WTC11 (cell line): ENCODE measurements at regions not wholly inside any gene's neighbourhood (a gene's known extent, or its start where the extent isn't known, plus 50 kb on each side); places are given as distances from the start of the nearest gene placed in this dataset.

Experiments
- ATF3 ChIP-seq: sonication (generic); formaldehyde crosslinking; conservative IDR thresholded peaks from 2 replicates; pipeline ENCODE4 v1.8.1; 2022; ENCODE audit warnings: mild to moderate bottlenecking, missing genetic modification reagents
- CREB1 ChIP-seq: sonication (generic); formaldehyde crosslinking; IDR thresholded peaks from 2 replicates; pipeline ENCODE4 v1.8.0; 2023; ENCODE audit warnings: mild to moderate bottlenecking, missing genetic modification reagents
- CTCF ChIP-seq: fragments of 200-600 bp; IDR thresholded peaks from 2 replicates; pipeline ENCODE4 v1.8.0; 2022; ENCODE audit warnings: antibody characterized with exemption
- ELF4 ChIP-seq: sonication (generic); formaldehyde crosslinking; IDR thresholded peaks from 2 replicates; pipeline ENCODE4 v1.8.1; 2022; ENCODE audit warnings: low read depth, mild to moderate bottlenecking, moderate library complexity, missing genetic modification reagents
- OVOL2 ChIP-seq: fragments of 250-450 bp; sonication (Bioruptor Pico); IDR thresholded peaks from 2 replicates; pipeline ENCODE4 v1.9.0; 2021; ENCODE audit warnings: mild to moderate bottlenecking, borderline replicate concordance
- SOX15 ChIP-seq: fragments of 250-450 bp; sonication (Bioruptor Pico); IDR thresholded peaks from 2 replicates; pipeline ENCODE4 v1.9.0; 2021; ENCODE audit warnings: mild to moderate bottlenecking
- SP1 ChIP-seq: sonication (generic); formaldehyde crosslinking; conservative IDR thresholded peaks from 2 replicates; pipeline ENCODE4 v1.8.1; 2022; ENCODE audit warnings: missing genetic modification reagents
- USF2 ChIP-seq: sonication (generic); formaldehyde crosslinking; IDR thresholded peaks from 2 replicates; pipeline ENCODE4 v1.8.1; 2023; ENCODE audit warnings: mild to moderate bottlenecking, missing genetic modification reagents, moderate library complexity
- TF ChIP-seq, protein P1 (sequence below): sonication (generic); formaldehyde crosslinking; IDR thresholded peaks from 2 replicates; pipeline ENCODE4 v1.8.0; 2022; ENCODE audit warnings: mild to moderate bottlenecking, missing genetic modification reagents
- TF ChIP-seq, protein P2 (sequence below): sonication (generic); formaldehyde crosslinking; conservative IDR thresholded peaks from 2 replicates; pipeline ENCODE4 v1.8.1; 2023; ENCODE audit warnings: mild to moderate bottlenecking, low read depth, missing genetic modification reagents, moderate library complexity
- TF ChIP-seq, protein P3 (sequence below): sonication (generic); formaldehyde crosslinking; IDR thresholded peaks from 2 replicates; pipeline ENCODE4 v1.8.1; 2023; ENCODE audit warnings: mild to moderate bottlenecking, missing genetic modification reagents, borderline replicate concordance

DNA sequence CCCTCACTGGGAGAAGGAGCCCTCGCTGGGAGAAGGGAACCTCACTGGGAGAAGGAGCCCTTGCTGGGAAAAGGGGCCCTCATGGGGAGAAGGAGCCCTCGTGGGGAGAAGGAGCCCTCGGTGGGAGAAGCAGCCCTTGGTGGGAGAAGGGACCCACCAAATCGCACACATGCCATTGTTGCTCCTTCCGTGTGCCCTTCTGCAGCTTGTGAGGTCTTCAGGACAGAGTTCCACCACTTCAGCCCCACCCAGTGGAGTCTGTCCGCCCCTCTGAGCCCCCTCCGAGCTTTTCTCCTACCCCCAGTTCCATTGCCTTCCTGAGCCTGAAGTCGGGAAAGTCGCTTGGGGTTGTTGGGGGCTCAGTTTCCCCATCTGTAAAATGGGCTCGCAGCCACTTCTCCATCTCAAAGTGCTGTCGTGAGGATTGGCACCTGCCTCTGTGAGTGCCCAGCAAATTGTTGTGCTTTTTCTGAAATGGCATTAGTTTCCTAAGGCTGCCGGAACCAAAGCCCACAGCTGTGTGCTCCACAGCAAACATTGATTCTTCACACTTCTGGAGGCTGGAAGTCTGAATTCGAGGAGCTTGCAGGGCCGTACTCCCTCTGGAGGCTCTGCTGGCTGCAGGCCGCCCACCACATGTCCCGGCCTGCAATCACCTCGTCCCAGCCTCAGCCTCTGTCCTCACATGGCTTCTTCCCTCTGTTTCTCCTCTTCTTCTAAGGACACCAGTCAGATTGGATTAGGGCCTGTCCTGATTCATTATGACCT lies 124.7 kb upstream of the PMEPA1 start:
- TF ChIP-seq CTCF (no peak), SOX15 (CRISPR knock-in tag) (no peak), SP1 (no peak), ATF3 (CRISPR knock-in tag) (no peak), USF2 (CRISPR knock-in tag) (no peak), ELF4 (no peak), OVOL2 (no peak), CREB1 (CRISPR knock-in tag) (no peak)
- TF ChIP-seq, protein P1, sequence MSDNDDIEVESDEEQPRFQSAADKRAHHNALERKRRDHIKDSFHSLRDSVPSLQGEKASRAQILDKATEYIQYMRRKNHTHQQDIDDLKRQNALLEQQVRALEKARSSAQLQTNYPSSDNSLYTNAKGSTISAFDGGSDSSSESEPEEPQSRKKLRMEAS (CRISPR knock-in tag), result no peak
- TF ChIP-seq, protein P2, sequence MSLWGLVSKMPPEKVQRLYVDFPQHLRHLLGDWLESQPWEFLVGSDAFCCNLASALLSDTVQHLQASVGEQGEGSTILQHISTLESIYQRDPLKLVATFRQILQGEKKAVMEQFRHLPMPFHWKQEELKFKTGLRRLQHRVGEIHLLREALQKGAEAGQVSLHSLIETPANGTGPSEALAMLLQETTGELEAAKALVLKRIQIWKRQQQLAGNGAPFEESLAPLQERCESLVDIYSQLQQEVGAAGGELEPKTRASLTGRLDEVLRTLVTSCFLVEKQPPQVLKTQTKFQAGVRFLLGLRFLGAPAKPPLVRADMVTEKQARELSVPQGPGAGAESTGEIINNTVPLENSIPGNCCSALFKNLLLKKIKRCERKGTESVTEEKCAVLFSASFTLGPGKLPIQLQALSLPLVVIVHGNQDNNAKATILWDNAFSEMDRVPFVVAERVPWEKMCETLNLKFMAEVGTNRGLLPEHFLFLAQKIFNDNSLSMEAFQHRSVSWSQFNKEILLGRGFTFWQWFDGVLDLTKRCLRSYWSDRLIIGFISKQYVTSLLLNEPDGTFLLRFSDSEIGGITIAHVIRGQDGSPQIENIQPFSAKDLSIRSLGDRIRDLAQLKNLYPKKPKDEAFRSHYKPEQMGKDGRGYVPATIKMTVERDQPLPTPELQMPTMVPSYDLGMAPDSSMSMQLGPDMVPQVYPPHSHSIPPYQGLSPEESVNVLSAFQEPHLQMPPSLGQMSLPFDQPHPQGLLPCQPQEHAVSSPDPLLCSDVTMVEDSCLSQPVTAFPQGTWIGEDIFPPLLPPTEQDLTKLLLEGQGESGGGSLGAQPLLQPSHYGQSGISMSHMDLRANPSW, result no peak
- TF ChIP-seq, protein P3, sequence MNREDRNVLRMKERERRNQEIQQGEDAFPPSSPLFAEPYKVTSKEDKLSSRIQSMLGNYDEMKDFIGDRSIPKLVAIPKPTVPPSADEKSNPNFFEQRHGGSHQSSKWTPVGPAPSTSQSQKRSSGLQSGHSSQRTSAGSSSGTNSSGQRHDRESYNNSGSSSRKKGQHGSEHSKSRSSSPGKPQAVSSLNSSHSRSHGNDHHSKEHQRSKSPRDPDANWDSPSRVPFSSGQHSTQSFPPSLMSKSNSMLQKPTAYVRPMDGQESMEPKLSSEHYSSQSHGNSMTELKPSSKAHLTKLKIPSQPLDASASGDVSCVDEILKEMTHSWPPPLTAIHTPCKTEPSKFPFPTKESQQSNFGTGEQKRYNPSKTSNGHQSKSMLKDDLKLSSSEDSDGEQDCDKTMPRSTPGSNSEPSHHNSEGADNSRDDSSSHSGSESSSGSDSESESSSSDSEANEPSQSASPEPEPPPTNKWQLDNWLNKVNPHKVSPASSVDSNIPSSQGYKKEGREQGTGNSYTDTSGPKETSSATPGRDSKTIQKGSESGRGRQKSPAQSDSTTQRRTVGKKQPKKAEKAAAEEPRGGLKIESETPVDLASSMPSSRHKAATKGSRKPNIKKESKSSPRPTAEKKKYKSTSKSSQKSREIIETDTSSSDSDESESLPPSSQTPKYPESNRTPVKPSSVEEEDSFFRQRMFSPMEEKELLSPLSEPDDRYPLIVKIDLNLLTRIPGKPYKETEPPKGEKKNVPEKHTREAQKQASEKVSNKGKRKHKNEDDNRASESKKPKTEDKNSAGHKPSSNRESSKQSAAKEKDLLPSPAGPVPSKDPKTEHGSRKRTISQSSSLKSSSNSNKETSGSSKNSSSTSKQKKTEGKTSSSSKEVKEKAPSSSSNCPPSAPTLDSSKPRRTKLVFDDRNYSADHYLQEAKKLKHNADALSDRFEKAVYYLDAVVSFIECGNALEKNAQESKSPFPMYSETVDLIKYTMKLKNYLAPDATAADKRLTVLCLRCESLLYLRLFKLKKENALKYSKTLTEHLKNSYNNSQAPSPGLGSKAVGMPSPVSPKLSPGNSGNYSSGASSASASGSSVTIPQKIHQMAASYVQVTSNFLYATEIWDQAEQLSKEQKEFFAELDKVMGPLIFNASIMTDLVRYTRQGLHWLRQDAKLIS, result no peak
